Amniotic stem cell (primary cell): ENCODE measurements at regions not wholly inside any gene's neighbourhood (a gene's known extent, or its start where the extent isn't known, plus 50 kb on each side); places are given as distances from the start of the nearest gene placed in this dataset.
"Not testable (repeated sequence)": the region's sequence is repeated elsewhere in the genome, so short reads cannot be mapped to it uniquely, and the experiment has no call there.

Source experiments
- DNase-seq: peaks from one replicate; lab custom pipeline; 2025; lab: John Stamatoyannopoulos, UW

- DNase-seq, result no peak
Measured at GRCh38 chr22:34319346-34319745, 399.1 kb upstream of the LARGE1 start.

DNA sequence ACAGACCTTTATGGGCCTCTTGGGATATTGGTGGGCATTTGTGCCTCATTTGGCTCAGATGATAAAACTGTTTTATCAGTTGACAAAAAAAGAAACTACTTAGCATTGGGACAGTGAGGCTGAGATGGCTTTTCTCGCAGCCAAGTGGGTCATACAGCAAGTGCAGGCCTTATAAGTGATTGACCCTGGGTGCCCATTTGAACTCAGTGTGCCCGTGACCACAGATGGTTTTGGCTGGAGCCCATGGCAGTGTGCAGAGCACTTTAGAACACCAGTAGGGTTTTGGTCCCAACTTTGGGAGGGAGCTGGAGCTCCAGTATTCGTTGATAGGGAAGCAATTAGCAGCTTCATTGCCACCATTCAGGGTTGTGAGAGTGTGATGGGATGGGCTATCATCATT lies 404.5 kb upstream of the LARGE1 start:
- no peak for DNase-seq

DNA sequence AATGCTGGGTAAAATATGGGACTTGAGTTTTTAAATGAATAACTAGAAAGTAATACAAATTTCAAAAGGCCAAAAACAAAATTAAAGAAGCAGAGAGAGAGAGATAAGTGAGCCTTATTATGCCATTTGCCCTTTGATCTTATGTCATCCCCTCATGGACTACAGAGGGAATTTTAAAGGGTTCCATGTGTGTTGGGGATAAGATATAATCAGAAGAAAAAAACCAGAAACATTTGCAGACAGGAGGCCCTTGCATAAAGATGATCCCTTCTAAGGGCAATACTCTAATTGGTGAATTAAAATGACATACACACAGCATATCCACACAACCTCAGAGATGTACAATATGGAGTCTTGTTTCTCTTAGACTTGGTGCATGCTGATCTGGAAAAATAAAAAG lies 406.6 kb upstream of the LARGE1 start:
- DNase-seq, result no peak

DNA sequence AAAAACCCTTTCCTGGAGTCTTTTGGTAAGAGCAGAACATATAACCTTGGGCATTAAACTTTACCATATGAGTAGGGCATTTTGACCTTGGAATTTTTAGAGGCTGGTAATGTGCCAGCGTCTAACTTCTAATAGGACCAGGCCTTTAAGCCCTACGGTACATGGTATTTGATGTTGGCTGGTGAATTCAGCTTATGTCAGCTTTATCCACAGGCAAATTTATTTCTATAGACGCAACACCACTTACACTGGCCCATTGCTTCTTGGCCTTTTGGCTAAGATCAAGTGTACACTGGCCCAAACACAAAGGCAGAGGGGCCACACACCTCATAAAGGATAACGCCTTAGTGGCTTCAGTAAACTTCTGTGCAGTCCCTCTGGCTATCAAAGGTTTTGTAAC lies 410.2 kb upstream of the LARGE1 start:
- DNase-seq, result no peak

DNA sequence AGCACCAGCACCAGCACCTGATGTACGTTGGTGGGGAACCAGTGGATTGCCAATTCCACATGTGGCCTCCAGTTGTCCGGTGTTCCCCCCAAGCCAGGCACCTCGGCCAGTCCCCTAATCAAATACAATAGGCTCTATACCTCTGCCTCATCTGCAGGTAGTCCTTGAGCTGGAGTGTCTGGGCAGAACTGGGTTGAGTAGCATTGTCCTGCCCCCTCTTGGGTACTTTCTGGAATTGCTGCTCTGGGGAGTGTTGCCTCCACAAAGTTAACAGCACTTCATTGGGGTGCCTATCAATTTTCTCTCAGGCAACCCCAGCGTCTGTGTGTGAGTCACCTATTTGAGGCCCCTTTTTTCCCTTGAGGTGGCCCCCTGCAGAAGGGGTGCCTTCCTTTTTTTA lies 413.0 kb upstream of the LARGE1 start:
- DNase-seq, result no peak

DNA sequence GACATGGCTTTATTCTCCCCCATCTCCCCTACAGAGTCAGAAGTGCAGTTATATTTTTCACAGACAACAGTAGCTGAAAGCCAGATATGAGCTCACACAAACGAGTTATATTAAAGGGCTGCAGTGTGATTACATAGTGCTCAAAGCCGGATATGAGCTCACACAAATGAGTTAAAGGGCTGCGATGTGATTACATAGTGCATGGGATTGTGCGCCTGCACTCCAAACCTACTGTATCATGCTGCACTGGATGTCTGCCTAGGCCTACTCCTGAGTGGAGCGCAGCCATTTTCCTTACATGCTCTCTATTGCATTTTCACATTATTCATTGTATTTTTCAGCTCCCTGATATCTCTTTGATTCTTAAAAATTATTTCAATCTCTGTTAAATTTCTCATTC lies 414.6 kb upstream of the LARGE1 start:
- no peak for DNase-seq

DNA sequence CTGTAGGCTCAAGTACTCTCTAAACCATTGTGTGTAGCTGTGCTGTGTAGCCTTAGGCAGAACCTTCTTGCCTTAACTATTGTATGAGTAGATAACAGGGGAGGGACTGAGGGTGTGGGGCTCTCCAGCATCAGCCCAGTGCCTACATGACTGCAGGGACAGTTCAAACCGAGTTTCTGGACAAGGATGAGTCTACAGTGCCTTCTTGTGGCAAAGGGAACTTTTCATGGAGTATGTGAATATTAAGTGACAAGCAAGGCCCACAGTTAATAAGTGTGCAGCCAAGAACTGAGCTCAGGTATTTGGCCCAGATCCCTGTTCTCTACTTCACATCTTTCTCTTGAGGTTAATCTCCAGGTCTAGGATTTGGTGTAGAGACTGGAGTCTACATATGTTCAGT lies 424.4 kb upstream of the LARGE1 start:
- DNase-seq, result no peak

DNA sequence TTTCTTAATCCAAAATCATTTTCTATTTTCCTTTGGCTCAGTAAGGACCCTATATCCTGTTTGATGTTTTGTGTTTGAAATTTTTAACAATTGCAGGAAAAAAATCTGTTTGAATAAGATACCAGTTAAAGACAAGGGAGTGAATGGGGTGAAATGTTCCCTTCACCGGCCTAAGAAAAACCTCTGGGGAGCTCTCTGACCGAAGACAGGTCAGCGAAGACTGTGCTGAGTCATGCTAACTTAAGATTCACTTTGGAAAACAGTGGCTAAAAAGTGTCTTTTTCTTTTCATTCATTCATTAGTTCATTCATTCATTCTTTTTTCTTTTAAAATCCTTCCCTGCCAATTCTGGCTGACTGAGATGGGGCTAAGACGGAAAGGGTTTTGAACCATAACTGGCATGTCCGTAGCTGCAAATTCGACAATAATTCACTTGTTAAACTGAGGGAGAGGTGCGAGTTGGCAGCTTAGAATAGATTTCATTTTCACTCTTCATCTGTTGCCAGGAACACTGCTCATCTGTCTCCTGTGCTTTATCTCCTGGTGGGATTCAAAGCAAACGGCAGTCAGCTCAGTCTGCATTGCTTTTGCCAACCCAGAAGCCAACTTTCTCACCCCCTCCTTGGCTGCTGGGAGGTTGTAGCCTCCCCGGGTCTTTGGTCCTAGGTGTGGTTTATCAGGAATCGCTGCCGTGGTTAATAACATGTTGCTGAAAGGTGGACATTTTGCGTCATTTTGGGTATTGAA lies 434.0 kb upstream of the LARGE1 start:
- no peak for DNase-seq

DNA sequence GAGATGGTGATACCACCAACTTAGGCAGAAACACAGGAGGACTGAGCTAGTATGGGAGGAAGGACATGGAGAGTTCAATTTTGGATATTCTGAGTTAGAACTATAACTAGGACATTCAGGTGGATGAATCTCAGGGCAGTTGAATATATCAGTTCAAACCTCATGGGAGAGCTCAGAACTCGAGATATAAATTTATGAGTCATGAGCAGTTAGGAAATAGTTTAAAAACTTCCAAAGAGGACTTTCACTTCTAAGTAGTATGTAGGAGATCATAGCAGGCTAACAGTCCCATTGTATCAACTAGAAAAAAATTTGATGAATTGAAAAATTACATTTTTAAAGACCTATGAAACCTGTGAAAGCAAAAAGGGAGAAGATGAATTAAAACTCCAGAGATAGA lies 436.2 kb upstream of the LARGE1 start:
- no peak for DNase-seq

DNA sequence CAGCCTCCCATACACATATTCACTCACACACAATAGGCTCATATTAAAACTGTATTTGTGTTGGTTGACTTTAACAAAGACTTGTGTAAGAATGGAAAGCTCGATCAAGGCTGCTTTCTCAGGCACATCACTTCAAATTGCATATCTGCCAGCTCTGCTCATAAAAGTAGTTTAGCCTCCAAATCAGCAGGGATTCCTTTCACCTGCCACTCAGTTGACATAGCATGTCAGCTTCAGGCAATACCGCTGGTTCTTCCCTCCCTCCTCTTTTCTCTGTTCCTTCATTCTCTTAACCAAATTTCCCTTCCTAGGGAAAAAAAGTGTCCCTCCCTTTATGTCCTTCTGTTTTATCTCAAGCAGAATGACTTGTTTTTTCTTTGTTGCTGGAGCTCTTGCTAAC lies 450.4 kb upstream of the LARGE1 start:
- DNase-seq, result no peak

- no peak for DNase-seq
Measured at GRCh38 chr22:34379825-34380224, 459.5 kb upstream of the LARGE1 start.

GRCh38 chr22:34380532-34380931 lies 460.3 kb upstream of the LARGE1 start:
- no peak for DNase-seq

DNA sequence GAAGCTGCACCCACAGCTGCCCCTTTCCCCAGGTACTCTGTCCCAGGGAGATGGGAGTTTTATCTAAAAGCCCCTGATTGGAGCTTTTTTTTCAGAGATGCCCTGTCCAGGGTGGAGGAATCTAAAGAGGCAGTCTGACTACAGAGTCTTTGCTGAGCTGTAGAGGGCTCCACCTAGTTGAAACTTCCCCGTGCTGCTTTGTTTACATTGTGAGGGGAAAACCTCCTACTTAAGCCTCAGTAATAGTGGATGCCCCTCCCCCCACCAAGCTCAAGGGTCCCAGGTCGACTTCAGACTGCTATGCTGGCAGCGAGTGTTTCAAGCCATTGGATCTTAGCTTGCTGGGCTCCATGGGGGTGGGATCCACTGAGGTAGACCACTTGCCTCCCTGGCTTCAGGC lies 470.1 kb upstream of the LARGE1 start:
- DNase-seq, result no peak

GRCh38 chr22:34395370-34395769 lies 475.1 kb upstream of the LARGE1 start:
- no peak for DNase-seq

- no peak for DNase-seq
Measured at GRCh38 chr22:34403667-34404066, 483.4 kb upstream of the LARGE1 start.

DNA sequence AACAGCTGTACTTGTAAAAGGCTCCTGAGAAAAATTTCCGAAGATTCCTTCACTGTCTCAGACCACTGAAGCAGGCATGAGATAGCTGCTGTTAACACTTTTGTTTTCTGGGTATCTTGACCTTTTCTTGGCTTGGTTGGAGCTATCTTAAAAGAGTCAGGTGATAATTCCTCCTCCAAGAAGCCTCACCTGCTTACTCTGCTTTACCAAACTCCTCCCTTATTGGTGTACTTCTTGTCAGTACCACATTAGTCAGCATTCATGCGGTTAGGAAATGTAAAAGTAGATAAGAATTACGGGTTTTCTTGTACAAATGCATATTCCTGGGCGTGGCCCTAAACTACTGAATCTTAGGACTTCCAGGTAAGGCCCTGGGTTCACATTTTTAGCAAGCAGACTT lies 489.8 kb upstream of the LARGE1 start:
- DNase-seq, result no peak

GRCh38 chr22:34414467-34415440 lies 494.5 kb upstream of the LARGE1 start:
- no peak for DNase-seq

DNA sequence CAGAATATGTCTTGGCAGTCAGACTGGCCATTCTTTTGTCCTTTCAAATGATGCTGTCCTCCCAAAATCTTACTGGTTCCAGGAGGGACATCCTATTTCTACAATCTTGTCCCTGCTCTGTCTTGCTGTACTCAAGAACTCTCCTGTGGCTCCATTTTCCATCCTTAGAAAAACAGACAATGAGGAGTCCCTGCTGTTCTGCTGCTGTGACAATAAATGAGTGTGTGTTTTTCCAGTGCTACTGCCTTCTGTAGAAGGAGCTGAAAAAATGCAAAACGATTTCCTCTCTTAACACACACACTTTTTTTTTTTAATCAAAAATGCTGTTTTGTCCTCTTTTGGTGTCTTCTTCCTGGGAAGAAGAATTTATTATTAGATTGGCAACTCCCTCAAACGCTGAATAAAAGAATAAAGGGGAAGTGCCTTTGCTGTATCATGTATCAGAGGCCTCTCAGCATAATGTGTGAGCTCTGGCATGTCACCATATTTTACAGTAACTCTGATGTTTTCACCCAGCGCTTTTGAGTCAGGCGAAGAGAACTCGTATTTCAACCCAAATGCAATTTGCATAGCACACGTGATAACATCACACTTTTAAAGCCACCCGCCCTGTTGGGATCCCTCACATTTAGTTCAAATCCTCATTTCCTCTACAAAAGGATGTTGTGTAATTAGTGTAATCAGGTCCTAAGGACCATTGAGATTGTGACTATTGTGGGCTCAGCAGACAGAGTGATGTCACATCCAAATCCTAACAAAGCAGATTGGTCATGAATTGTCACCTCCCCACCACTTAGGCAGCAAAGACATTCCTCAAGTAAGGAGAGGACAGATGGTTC lies 496.0 kb upstream of the LARGE1 start:
- DNase-seq, result no peak

GRCh38 chr22:34422948-34423347 lies 502.7 kb upstream of the LARGE1 start:
- DNase-seq, result not testable (repeated sequence)

- no peak for DNase-seq
Measured at GRCh38 chr22:34427436-34427835, 507.2 kb upstream of the LARGE1 start.

- no peak for DNase-seq
Measured at GRCh38 chr22:34427841-34428240, 507.6 kb upstream of the LARGE1 start.

GRCh38 chr22:34429314-34429713 lies 509.0 kb upstream of the LARGE1 start:
- DNase-seq, result no peak
